WTC11 (cell line): ENCODE measurements at regions not wholly inside any gene's neighbourhood (a gene's known extent, or its start where the extent isn't known, plus 50 kb on each side); places are given as distances from the start of the nearest gene placed in this dataset.

ENCODE experiments used
- CBFB ChIP-seq: sonication (generic); formaldehyde crosslinking; IDR thresholded peaks from 2 replicates; pipeline ENCODE4 v1.8.1; 2022; ENCODE audit warnings: mild to moderate bottlenecking, low read depth, missing genetic modification reagents
- CTCF ChIP-seq: fragments of 200-600 bp; IDR thresholded peaks from 2 replicates; pipeline ENCODE4 v1.8.0; 2022; ENCODE audit warnings: antibody characterized with exemption
- SMAD4 ChIP-seq: sonication (generic); formaldehyde crosslinking; IDR thresholded peaks from 2 replicates; pipeline ENCODE4 v1.8.0; 2022; ENCODE audit warnings: mild to moderate bottlenecking, missing genetic modification reagents
- ZBTB21 ChIP-seq: sonication (generic); formaldehyde crosslinking; IDR thresholded peaks from 2 replicates; pipeline ENCODE4 v1.8.1; 2023; ENCODE audit warnings: mild to moderate bottlenecking, missing genetic modification reagents, borderline replicate concordance
- ZNF138 ChIP-seq: sonication (generic); formaldehyde crosslinking; conservative IDR thresholded peaks from 2 replicates; pipeline ENCODE4 v1.8.1; 2022; ENCODE audit warnings: mild to moderate bottlenecking, moderate library complexity, missing genetic modification reagents

DNA sequence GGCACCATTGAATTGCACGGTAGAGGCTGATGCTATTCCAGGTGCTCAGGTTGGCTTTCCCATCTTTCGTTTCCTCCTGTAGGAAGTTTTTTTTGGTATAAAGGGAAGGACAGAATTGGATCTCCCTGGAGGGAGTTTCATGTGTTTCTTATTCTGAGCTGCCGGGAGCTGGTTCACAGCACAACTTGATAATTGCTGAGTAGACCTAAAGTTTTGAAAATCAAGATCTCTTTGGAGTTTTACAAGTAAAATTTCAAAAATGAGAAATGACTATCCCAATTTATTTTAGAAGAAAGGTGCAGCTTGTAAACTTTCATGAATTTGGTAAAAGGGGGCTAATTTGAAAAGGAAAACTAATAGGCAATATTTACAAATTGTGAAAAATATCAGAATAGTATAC, 125.2 kb upstream of the ESR1 start:
- TF ChIP-seq ZBTB21 (CRISPR knock-in tag): no peak
- no peak for TF ChIP-seq CBFB (CRISPR knock-in tag)
- no peak for TF ChIP-seq SMAD4 (CRISPR knock-in tag)
- TF ChIP-seq CTCF: no peak
- TF ChIP-seq ZNF138 (CRISPR knock-in tag): no peak
